GM23338 (cell line): ENCODE measurements at regions not wholly inside any gene's neighbourhood (a gene's known extent, or its start where the extent isn't known, plus 50 kb on each side); places are given as distances from the start of the nearest gene placed in this dataset.

ENCODE experiments used
- ATAC-seq: fragments of 200-7000 bp; cut with Tn5 transposase; 3 replicates; pipeline ENCODE4 v1.9.1; 2020
- DNase-seq: peaks from one replicate; pipeline ENCODE4 v3.0.0-alpha.2; 2015; ENCODE audit warnings: low spot score
- H2AFZ ChIP-seq: fragments of 200-600 bp; sonication (generic); 2 replicates; pipeline ENCODE4 v1.8.0; 2016; ENCODE audit warnings: antibody characterized with exemption, mild to moderate bottlenecking, moderate library complexity
- H3F3A ChIP-seq: fragments of 200-600 bp; sonication (generic); replicated peaks from 2 replicates; pipeline ENCODE4 v1.8.0; 2017; ENCODE audit warnings: antibody characterized with exemption, mixed run types, low read depth
- H3K27ac ChIP-seq: fragments of 200-600 bp; sonication (generic); 2 replicates; pipeline ENCODE4 v1.6.1; 2016; ENCODE audit warnings: low read depth
- H3K27me3 ChIP-seq: fragments of 200-600 bp; sonication (generic); 2 replicates; pipeline ENCODE4 v1.8.0; 2016; ENCODE audit warnings: mild to moderate bottlenecking, mixed run types, moderate library complexity; ENCODE audit not compliant: insufficient read depth
- H3K36me3 ChIP-seq: fragments of 200-600 bp; sonication (generic); 2 replicates; pipeline ENCODE4 v1.8.0; 2016; ENCODE audit warnings: mild to moderate bottlenecking; ENCODE audit not compliant: insufficient read depth
- H3K4me1 ChIP-seq: fragments of 200-600 bp; sonication (generic); 2 replicates; pipeline ENCODE4 v1.8.0; 2016; ENCODE audit warnings: mild to moderate bottlenecking, moderate library complexity; ENCODE audit not compliant: insufficient read depth
- H3K4me2 ChIP-seq: fragments of 200-600 bp; sonication (generic); 2 replicates; pipeline ENCODE4 v1.7.1; 2017; ENCODE audit warnings: mixed run types
- H3K4me3 ChIP-seq: fragments of 200-600 bp; sonication (generic); 2 replicates; pipeline ENCODE4 v1.6.1; 2016; ENCODE audit warnings: mixed run types
- H3K79me2 ChIP-seq: fragments of 200-600 bp; sonication (generic); replicated peaks from 2 replicates; pipeline ENCODE4 v1.8.0; 2017; ENCODE audit warnings: mild to moderate bottlenecking; ENCODE audit not compliant: insufficient read depth
- H3K9me2 ChIP-seq: fragments of 200-600 bp; sonication (generic); 2 replicates; pipeline ENCODE4 v1.8.0; 2017; ENCODE audit not compliant: insufficient read depth
- H4K20me1 ChIP-seq: fragments of 200-600 bp; sonication (generic); replicated peaks from 2 replicates; pipeline ENCODE4 v1.8.0; 2017; ENCODE audit warnings: mild to moderate bottlenecking; ENCODE audit not compliant: insufficient read depth
- H3K27ac Mint-ChIP-seq: 2 replicates; pipeline ENCODE4 v1.8.0; 2020; ENCODE audit warnings: inconsistent platforms, mild to moderate bottlenecking, moderate library complexity, mixed read lengths
- H3K27me3 Mint-ChIP-seq: 3 replicates; pipeline ENCODE4 v1.8.0; 2022; ENCODE audit warnings: low read depth, mild to moderate bottlenecking, moderate library complexity, mixed read lengths, inconsistent platforms; ENCODE audit not compliant: insufficient read depth, poor library complexity
- H3K36me3 Mint-ChIP-seq: 3 replicates; pipeline ENCODE4 v1.8.0; 2021; ENCODE audit warnings: low read depth, mild to moderate bottlenecking, inconsistent platforms, moderate library complexity, mixed read lengths
- H3K4me1 Mint-ChIP-seq: 3 replicates; pipeline ENCODE4 v1.8.0; 2020; ENCODE audit warnings: mild to moderate bottlenecking, inconsistent platforms, mixed read lengths
- H3K4me3 Mint-ChIP-seq: 3 replicates; pipeline ENCODE4 v1.8.0; 2021; ENCODE audit warnings: moderate library complexity, mild to moderate bottlenecking, inconsistent platforms, mixed read lengths
- H3K9me3 Mint-ChIP-seq: 3 replicates; pipeline ENCODE4 v1.8.0; 2020; ENCODE audit warnings: moderate library complexity, mild to moderate bottlenecking, inconsistent platforms, mixed read lengths
- NANOG ChIP-seq: IDR thresholded peaks from 2 replicates; pipeline ENCODE4 v1.6.1; 2016; ENCODE audit warnings: antibody characterized with exemption, borderline replicate concordance
- POLR2AphosphoS5 ChIP-seq: IDR thresholded peaks from 2 replicates; pipeline ENCODE4 v1.6.1; 2016; ENCODE audit warnings: antibody characterized with exemption, low read depth
- ZNF462 ChIP-seq: fragments of 250-450 bp; sonication (Bioruptor Pico); IDR thresholded peaks from 2 replicates; pipeline ENCODE4 v1.5.0; 2020; ENCODE audit warnings: mild to moderate bottlenecking, moderate library complexity
- TF ChIP-seq, protein P1 (sequence below): IDR thresholded peaks from 2 replicates; pipeline ENCODE4 v1.6.1; 2016; ENCODE audit warnings: antibody characterized with exemption

GRCh38 chr5:135236228-135236907 lies 162.7 kb downstream of the MACROH2A1 start:
- no peak for DNase-seq
- ATAC-seq = no peak

More at GRCh38 chr5:135236228-135236907, 162.7 kb downstream of the MACROH2A1 start:
- Mint-ChIP-seq H3K9me3 (no peaks in the 10 kb centered on the region), H3K4me1 (peaks cover 10% of the 10 kb centered on the region), H3K4me3 (no peak overlapping the region), H3K27ac (no peak overlapping the region), H3K27me3 (peaks cover 8% of the 10 kb centered on the region), H3K36me3 (no peaks in the 10 kb centered on the region)
- H4K20me1 ChIP-seq = no peaks in the 10 kb centered on the region
- H3K36me3 ChIP-seq = no peaks in the 10 kb centered on the region
- no peak overlapping the region for H3K4me3 ChIP-seq
- no peak overlapping the region for H3K27ac ChIP-seq
- no peak overlapping the region for H3K4me2 ChIP-seq
- H3K4me1 ChIP-seq = no peaks in the 10 kb centered on the region; the same call in 1 of the 2 replicates
- H2AFZ ChIP-seq = no peak overlapping the region
- TF ChIP-seq, protein P1, sequence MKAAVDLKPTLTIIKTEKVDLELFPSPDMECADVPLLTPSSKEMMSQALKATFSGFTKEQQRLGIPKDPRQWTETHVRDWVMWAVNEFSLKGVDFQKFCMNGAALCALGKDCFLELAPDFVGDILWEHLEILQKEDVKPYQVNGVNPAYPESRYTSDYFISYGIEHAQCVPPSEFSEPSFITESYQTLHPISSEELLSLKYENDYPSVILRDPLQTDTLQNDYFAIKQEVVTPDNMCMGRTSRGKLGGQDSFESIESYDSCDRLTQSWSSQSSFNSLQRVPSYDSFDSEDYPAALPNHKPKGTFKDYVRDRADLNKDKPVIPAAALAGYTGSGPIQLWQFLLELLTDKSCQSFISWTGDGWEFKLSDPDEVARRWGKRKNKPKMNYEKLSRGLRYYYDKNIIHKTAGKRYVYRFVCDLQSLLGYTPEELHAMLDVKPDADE = no peak
- TF ChIP-seq POLR2AphosphoS5 = no peak
- TF ChIP-seq ZNF462 (CRISPR knock-in tag) = no peak
- TF ChIP-seq NANOG = no peak
- no peaks in the 10 kb centered on the region for H3K79me2 ChIP-seq
- no peaks in the 10 kb centered on the region for H3K27me3 ChIP-seq
- H3F3A ChIP-seq = no peaks in the 10 kb centered on the region
- no peaks in the 10 kb centered on the region for H3K9me2 ChIP-seq
